NOMO-1 treated with DMSO at 0.1 percent for 48 hours (cell line): ENCODE measurements at regions not wholly inside any gene's neighbourhood (a gene's known extent, or its start where the extent isn't known, plus 50 kb on each side); places are given as distances from the start of the nearest gene placed in this dataset.

Experiments
- DNase-seq: peaks from one replicate; lab custom pipeline; 2025; ENCODE audit not compliant: unreplicated experiment; lab: John Stamatoyannopoulos, UW

DNA sequence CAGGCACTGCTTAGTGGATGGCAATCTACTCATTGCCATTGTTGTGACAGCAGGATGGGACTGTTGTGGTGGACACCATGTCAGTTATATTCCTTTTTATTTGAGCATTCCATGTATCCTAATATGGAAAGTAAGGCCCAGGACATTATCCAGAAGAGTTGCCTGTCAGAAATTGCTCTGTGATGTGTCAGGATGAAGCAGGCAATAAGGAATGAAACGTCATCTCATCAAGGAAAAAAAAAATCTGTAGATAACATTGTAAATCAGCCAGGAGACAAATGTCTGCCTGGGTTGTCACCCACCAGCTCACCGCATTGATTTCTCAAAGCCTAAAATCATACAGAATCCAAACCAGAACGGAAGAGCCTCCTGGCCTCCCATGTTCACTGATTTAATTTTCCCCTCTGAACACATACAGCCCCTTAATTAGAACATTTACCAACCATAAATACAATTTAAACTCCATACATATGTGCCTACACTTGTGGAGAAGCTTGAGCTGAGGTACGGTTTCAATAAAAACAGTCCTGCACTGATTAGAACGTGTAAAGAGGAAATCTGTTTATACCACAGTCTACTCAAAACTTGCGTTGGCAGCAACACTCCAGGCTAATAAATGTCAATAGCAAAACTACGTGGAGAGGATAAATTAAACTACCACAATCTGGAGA lies 73.9 kb downstream of the FOXD1 start:
- DNase-seq = no peak

- DNase-seq = no peak
Observed at GRCh38 chr5:73373814-73374510, 74.6 kb downstream of the FOXD1 start.

GRCh38 chr5:73370640-73371583 lies 77.7 kb downstream of the FOXD1 start:
- DNase-seq = no peak

- no peak for DNase-seq
Observed at GRCh38 chr5:73370095-73370494, 78.5 kb downstream of the FOXD1 start.

DNA sequence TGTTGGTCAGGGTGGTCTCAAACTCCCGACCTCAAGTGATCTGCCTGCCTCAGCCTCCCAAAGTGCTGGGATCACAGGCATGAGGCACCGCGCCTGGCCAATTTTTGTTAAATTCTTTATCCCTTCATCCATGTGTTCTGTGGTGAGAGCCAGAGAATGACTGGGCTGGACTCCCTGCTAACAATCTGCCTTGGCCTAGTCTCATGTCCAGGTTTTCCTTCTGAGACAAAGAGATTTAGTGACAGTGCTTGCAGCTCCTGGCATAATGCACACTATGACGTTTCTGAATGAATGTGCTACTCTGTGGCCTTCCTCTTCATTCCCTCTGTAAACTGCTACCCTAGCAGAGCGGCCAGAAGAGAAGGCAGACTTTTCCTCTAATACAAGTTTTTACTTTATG lies 79.3 kb downstream of the FOXD1 start:
- DNase-seq = no peak

GRCh38 chr5:73367650-73368049 lies 80.9 kb downstream of the FOXD1 start:
- DNase-seq = no peak

DNA sequence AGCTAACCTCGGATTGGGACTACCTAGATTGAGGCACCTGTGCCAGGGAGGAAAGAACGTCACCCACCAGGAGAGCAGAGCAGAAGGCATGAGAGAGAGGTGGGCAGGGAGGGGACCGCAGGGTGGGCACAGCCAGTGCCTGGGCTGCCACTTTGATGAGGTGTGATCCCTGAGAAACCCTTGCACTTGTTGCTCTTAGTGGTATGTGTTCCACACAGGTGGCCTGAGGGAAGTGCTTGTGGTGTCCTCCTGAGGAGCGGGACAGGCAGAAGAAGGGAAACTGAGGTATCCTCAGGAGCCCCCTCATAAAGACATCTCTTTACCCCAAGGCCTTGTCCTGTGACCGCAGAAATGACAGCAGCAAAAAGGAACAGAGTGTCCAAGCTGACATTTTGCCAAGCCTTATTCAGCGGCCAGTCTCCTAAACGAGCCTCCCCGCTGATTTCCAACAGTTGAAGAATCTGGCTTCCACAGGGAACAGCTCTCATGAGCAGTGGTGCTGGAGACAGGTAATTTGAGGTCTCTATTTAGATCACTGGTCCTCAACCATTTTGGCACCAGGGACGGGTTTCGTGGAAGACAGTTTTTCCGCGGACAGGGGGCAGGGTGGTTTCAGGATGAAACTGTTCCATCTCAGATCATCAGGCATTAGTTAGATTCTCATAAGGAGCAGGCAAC lies 82.4 kb downstream of the FOXD1 start:
- no peak for DNase-seq

DNA sequence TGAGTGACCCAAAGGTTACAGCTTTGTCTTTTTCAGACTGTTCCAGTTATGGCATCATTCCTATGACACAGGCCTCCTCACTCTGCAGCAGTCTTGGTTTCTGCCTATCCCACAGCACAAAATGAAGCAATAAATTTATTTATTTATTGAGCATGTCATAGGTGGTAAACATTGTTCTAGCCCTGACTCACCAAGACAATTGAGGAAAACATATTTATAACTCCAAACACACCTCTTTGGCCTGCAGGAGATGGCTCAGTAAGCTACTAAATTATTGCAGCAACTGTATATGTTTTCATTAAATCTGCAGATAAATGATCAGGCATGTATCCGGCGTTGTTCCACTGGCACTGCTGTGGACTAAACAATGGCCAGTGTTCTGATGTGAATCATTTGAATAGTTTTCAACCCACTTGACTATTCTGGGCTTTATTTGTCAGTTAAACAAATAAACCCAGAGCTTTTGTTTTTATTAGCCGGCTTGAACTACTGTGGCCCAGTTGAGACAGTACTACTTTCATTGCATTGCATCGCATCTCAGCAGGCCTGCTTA lies 83.2 kb downstream of the FOXD1 start:
- DNase-seq = no peak

DNA sequence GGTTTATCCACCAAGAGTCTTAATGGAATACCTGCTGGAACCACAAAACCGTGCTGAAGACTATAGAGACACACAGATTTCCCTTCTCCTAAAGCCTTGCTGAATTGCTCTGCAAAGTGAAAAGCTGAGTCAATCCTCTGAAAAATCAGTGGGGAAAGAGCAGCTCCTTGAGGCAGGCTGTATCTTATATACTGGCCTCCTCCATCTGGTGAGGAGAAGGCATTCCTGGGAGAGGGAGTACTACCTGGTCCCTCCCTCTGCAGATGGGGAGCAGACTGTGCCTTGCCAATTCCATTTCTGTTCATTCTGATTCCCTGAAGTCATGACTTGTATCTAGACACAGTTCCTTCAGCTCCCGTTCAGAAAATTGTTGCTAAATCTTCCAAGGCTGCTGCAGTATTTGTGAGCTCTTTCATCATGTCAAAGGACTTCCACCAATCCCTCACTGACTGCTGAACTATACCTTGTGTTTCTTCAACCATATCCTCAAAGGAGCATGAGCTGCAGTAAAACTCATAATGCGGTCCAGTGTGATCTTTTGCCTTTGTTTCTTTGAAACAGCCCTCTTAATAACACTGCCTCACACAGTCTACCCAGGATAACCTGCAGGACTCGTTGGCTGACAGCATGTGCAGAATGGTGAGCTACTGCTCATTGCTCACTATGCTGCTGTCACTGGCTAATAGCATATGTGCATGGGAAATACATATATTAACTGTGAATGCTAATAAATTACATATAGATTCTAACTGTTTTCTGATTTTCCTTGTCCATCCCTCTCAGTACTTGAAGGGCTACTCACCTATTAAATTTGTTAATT lies 84.5 kb downstream of the FOXD1 start:
- DNase-seq = peak; percentile 48

GRCh38 chr5:73359395-73359794 lies 89.2 kb downstream of the FOXD1 start:
- DNase-seq = no peak

GRCh38 chr5:73358366-73358765 lies 90.2 kb downstream of the FOXD1 start:
- DNase-seq = no peak

- no peak for DNase-seq
Observed at GRCh38 chr5:73357576-73357975, 91.0 kb downstream of the FOXD1 start.

- no peak for DNase-seq
Observed at GRCh38 chr5:73355108-73355507, 93.5 kb downstream of the FOXD1 start.

DNA sequence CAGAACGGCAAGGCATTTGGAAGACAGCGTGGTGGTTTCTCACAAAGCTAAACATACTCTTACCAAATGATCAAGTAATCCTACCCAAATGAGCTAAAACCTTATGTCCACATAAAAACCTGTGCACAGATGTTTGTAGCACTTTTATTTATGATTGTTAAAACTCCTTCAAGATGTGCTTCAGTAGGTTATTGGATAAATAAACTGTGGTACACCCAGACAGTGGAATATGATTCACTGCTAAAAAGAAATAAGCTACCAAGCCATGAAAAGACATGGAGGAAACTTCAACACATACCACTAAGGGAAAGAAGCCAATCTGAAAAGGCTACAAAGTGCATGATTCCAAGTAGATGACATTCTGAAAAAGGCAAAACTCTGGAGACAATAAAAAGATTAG lies 94.2 kb downstream of the FOXD1 start:
- no peak for DNase-seq

- no peak for DNase-seq
Observed at GRCh38 chr5:73352649-73353230, 95.8 kb downstream of the FOXD1 start.

DNA sequence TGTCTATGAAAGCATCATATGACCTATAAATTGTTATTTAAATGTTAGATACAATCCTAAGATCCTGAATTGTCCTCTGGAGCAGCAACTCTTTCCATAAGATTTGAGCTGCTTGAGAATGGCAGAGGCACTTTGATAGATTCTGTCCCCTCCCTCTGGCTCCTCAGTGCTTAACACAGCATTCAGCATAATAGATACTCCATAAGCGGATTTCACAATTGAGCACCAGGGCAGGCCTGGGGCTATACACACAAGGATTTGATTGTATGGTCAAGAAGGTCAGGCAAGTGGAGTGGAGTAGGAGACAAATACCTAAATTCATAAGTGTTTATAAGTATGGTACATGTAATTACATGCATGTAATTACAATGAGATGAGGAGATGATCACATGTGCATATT lies 96.3 kb downstream of the FOXD1 start:
- no peak for DNase-seq

DNA sequence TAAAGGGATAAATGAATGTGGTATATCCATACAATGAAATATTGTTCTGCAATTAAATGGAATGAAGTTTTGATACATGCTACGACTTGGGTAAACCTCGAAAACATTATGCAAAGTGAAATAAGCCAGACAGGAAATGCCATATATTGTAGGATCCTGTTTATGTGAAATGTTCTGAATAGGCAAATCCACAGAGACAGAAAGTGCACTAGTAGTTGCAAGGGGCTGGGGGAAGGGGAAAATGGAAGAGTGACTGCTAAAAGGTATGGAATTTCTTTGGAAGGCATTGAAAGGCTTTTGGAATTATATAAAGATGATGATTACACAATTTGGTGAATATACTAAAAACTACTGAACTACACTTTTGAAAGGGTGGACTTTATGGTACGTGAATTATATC lies 97.0 kb downstream of the FOXD1 start:
- no peak for DNase-seq

DNA sequence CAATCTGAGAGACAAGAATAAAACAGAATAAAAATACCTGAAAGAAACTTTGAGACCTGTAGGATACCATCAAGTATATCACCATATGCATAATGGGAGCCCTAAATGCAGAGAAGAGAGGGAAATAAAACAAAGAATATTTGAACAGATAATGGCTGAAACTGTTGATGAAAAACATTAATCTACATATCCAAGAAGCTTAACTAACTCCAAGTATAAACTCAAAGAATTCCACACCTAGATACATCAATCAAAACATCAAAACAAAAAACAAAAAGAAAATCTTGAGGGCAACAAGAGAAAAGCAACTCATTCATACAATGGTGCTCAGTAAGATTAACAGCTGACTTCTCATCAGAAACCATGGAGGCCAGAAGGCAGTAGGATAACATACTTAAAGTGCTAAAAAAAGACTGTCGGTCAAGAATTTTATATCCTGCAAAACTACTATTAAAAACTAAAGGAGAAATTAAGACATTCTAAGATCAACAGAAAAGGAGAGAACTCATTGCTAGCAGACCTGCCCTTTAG lies 101.6 kb downstream of the FOXD1 start:
- DNase-seq = peak; percentile 10

DNA sequence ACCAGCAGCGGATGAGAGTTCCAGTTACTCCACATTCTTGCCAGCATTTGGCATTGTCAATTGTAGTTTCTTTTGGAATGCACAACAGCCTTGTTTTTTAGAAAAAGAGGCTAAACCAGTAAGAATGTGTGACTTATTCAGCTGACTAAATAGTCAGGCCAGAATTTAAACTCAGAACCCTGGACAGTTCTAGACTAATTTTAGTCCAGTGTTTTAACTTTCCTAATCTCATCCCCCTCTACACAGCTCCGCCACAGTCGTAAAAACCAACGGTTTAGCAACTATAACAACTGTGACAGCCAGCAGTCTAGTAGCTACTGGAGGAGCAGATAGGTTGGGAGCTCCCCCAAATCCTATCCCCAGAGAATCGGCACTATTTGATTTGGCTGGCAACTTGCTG lies 103.7 kb downstream of the FOXD1 start:
- no peak for DNase-seq
